GM10266 (cell line): ENCODE measurements at regions not wholly inside any gene's neighbourhood (a gene's known extent, or its start where the extent isn't known, plus 50 kb on each side); places are given as distances from the start of the nearest gene placed in this dataset.
"Not testable (repeated sequence)": the region's sequence is repeated elsewhere in the genome, so short reads cannot be mapped to it uniquely, and the experiment has no call there.

Experiments
- DNase-seq: peaks from one replicate; pipeline ENCODE4 v3.0.0; 2012; ENCODE audit errors: extremely low spot score
- TF ChIP-seq, protein P1 (sequence below): IDR thresholded peaks from 2 replicates; pipeline ENCODE4 v1.5.1; 2012; ENCODE audit warnings: mild to moderate bottlenecking, low read depth; ENCODE audit not compliant: control insufficient read depth, insufficient read depth; ENCODE audit errors: missing control alignments

DNA sequence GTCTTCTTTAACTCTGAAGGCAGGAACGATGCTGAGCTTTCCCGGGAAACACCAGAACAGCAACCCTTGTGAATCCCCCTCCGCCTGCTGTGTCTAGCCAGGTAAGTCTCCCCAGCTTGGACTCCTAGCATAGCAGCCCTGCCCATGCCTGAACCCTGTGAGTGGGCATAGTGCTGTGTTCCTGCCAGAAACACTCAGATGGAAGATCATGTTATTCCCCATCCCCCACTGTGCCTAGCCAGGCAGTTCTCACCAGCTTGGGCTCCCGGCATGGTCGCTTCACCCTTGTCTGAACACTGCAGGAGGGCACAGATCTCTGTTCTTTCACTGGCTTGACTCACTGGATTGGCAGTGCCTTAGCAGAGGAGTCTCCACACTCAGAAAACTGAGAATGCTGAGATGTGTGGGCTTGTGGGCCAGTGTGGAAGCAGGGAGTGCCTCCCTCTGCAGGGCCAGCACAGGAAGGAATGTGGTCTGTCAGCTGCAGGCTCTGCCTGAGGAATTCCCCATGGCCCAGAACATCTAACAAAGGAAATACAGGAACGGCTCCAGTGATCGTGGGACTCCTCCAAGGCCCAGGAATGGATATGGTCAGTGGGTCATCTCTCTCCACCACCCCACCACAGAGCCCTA, 440.1 kb upstream of the ADGRB3 start:
- TF ChIP-seq, protein P1, sequence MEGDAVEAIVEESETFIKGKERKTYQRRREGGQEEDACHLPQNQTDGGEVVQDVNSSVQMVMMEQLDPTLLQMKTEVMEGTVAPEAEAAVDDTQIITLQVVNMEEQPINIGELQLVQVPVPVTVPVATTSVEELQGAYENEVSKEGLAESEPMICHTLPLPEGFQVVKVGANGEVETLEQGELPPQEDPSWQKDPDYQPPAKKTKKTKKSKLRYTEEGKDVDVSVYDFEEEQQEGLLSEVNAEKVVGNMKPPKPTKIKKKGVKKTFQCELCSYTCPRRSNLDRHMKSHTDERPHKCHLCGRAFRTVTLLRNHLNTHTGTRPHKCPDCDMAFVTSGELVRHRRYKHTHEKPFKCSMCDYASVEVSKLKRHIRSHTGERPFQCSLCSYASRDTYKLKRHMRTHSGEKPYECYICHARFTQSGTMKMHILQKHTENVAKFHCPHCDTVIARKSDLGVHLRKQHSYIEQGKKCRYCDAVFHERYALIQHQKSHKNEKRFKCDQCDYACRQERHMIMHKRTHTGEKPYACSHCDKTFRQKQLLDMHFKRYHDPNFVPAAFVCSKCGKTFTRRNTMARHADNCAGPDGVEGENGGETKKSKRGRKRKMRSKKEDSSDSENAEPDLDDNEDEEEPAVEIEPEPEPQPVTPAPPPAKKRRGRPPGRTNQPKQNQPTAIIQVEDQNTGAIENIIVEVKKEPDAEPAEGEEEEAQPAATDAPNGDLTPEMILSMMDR: no peak
- DNase-seq: no peak

DNA sequence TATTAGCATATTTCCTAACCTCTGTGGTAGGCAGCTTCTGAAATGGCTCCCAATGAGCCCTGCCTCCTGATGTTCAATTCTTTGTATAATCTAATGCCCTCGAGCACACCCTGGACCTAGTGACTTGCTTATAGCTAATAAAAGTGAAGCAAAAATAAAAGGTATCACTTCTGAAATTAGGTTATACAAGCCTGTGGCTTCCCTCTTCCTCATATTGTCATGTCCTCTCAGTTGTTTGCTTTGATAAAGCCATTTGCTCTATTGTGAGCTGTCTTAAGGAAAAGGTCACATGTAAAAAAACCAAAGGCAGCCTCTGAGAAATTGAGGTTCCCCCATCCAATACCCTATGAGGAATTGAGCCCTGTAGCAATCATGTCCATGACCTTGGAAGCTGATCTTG, 442.1 kb upstream of the ADGRB3 start:
- no peak for DNase-seq
- TF ChIP-seq, protein P1: no peak

DNA sequence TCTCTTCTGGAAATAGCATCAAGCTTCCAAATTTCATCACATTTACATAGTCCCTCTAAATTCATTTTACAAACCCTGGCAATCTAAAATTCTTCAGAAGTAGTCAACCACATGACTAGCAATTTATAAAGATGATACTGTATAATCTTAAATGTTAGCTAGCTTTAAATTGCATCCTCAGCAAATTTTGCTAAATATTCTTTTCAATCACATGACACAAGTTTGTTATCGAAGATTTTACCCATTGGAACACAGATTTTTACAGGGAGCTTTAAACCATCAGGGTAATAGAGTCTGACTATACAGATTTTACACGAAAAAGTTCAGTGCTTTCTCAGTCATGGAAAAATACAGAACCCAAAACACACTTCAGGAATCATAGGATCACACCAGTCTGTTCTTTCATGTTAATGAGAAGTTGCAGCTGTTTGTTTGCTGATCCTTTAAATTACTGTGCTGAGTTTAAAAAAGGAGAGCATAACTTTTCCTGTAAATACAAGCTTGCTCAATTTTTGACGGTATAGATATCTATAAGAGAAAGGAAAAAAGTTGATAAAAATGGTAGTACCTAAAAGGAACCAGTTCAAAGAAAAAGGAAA, 445.8 kb upstream of the ADGRB3 start:
- TF ChIP-seq, protein P1: no peak

DNA sequence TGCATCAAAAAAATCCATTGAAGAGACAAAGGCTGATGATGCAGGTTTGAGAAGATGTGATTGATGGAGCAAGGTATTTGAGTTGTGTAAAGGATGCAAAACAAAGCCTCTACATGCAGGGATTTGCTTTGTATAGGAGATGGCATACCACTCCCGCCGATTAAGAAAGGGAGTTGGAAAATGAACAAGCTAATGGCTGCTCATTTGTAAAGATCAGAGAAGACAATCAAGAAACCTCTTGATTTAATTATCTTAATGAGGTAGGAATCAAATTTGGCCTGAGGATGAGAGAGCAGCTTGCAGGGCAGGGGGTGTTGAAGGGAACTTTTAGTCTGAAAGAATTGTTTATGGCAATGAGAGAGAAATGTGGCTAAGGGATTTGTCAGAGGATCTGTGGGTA, 448.2 kb upstream of the ADGRB3 start:
- TF ChIP-seq, protein P1: no peak

More for the DNA sequence above, 445.8 kb upstream of the ADGRB3 start:
- DNase-seq: no peak

DNA sequence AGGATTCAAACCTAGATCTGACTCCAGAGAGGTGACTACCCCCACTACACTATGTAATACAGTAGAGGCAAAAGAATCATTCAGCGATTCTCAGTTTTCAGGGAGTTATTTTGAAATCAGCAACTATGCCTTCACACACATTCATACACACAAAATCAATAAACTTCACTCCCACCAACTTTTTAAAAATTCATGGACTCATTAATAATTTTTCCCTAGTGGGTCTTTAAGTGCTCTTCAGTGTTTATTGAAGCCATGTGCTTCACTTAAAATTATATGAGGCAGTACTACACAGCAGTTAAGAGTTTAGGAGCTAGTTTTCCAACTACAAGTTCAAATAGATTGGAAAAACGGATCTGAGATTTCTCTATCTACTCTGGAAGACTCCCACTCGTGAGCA, 452.7 kb upstream of the ADGRB3 start:
- TF ChIP-seq, protein P1: no peak
- DNase-seq: no peak

More for the DNA sequence above, 448.2 kb upstream of the ADGRB3 start:
- DNase-seq: no peak

DNA sequence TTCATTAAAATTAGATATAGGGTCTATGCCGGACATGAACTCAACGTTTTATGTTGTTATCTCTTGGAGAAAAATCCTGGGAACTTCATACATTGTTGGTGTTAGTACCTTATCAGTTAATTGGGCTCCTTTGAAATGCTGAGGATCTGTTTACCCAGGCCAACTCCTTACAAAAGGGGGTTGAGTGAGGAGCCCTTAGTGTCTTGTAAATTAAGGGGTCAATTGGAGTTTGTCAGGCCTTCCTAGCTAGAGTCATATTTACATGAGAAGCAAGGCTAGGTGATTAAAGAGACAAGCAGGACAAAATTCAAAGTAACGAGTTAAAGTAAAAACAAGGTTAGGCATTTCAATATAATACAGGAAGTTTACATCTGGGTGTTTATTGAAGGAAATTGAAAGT, 454.1 kb upstream of the ADGRB3 start:
- not testable (repeated sequence) for DNase-seq

DNA sequence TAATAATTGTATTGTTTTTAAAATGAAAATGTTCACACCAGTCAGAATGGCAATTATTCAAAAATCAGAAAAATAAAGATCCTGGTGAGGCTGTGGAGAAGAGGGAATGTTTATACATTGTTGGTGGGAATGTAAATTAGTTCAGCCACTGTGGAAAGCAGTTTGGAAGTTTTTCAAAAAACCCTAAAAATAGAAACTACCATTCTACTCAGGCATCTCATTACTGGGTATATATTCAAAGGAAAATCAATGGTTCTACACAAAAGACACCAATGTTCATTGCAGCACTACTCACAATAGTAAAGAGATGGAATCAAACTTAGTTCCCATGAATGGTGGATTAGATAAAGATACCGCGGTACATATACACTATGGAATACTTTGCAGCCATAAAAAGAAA, 461.5 kb upstream of the ADGRB3 start:
- DNase-seq: no peak
- TF ChIP-seq, protein P1: no peak
